ENCODE measurements at regions not wholly inside any gene's neighbourhood (a gene's known extent, or its start where the extent isn't known, plus 50 kb on each side); places are given as distances from the start of the nearest gene placed in this dataset.

DNA sequence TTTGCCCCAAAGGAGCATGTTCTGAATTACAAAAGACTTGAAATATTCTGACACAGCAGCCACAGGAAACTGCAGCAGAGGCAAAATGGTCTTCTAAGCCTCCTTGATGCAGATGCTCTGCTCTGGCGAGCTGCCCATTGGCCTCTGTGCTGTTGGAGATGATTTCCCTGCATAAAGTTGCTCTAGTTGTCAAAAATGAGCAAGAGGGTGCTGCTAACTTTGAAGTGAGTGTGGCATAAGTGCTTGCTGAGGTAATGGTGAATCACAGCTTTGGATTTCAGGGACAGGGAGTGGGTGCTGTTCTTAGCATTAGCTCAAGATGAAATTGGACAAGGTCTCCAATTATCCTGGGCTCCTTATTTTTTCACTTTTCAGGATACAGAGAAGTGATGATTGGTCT is 435.4 kb downstream of the TMEM135 start:
- Histone ChIP-seq H3K27me3 (no peaks in the 10 kb centered on the region), H3K4me1 (no peaks in the 10 kb centered on the region), H3K9me3 (no peaks in the 10 kb centered on the region), H3K36me3 (no peaks in the 10 kb centered on the region), H3K4me3 (no peak overlapping the region), H3K27ac (no peak overlapping the region)
- TF ChIP-seq CTCF (IDR thresholded peaks at IDR 0.05) (no peak), POLR2AphosphoS5 (IDR thresholded peaks at IDR 0.05; ENCODE audit: insufficient read depth in 1 of 2, low read depth in 1 of 2) (no peak), POLR2A (IDR thresholded peaks at IDR 0.05) (no peak)
- intact Hi-C loops (cut with DNase I) = no loop called here
- no peak for DNase-seq (ENCODE audit: extremely low spot score in 2 of 2)

GRCh38 chr11:87466223-87466622 is 428.5 kb downstream of the TMEM135 start:
- Histone ChIP-seq H3K27ac (no peak overlapping the region), H3K4me1 (no peaks in the 10 kb centered on the region), H3K4me3 (no peak overlapping the region), H3K9me3 (no peaks in the 10 kb centered on the region), H3K27me3 (no peaks in the 10 kb centered on the region), H3K36me3 (no peaks in the 10 kb centered on the region)
- DNase-seq (ENCODE audit: extremely low spot score in 2 of 2) = no peak
- no peak for TF ChIP-seq CTCF (IDR thresholded peaks at IDR 0.05)
- TF ChIP-seq POLR2A (IDR thresholded peaks at IDR 0.05) = no peak
- peak in 1 of 2 donors; percentile 54 for TF ChIP-seq POLR2AphosphoS5 (IDR thresholded peaks at IDR 0.05; ENCODE audit: insufficient read depth in 1 of 2, low read depth in 1 of 2)
- intact Hi-C loops (cut with DNase I) = no loop called here

DNA sequence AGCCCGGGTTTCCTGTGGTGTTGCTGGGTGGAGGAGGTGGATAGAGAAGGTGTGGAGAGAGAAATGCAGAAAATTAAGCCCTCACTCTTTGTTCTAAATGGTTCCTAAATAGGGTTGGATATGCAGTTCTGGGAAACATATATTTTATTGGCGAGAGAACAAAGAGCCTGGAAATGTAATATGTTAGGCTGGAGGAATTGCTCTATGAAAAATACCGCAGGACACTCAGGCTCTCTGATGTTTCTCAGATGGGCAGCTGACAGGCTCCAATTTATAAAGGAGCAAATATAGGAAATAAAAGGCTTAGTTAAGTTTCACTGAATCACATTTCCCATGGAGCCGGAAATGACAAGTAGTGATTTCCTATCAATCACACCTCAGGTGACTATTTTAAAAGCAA is 428.0 kb downstream of the TMEM135 start:
- no peaks in the 10 kb centered on the region for H3K27me3 ChIP-seq
- H3K9me3 ChIP-seq = no peaks in the 10 kb centered on the region
- no peak for TF ChIP-seq CTCF (IDR thresholded peaks at IDR 0.05)
- TF ChIP-seq POLR2A (IDR thresholded peaks at IDR 0.05) = no peak
- TF ChIP-seq POLR2AphosphoS5 (IDR thresholded peaks at IDR 0.05; ENCODE audit: insufficient read depth in 1 of 2, low read depth in 1 of 2) = no peak
- no peak for DNase-seq (ENCODE audit: extremely low spot score in 2 of 2)
- H3K36me3 ChIP-seq = no peaks in the 10 kb centered on the region
- intact Hi-C loops (cut with DNase I) = no loop called here
- H3K4me1 ChIP-seq = no peaks in the 10 kb centered on the region
- peak overlapping the region; percentile 13 for H3K27ac ChIP-seq
- H3K4me3 ChIP-seq = no peak overlapping the region

DNA sequence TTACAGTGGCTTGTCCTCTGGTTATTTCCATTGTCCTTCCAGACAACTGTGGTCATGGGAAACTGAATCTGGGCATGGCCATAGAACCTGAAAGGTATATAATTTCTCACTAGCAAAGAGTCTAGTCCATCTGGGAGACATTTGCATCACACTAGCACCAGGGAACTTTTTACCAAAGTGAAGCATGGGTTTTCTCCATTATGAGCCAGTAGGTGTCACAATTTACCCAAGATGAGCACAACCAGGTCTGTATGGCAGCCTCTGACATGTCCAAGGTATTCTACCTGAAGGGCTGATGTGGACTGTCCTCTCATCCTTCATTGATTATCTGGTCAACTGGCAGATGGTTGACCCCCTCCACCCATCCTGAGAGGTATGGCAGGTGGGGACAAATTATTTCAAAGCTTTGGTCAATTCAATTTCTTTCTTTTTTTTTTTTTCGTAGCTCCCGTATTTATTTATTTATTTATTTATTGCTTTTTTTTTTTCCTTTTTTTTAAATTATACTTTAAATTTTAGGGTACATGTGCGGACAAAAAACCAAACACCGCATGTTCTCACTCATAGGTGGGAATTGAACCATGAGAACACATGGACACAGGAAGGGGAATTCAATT is 425.9 kb downstream of the TMEM135 start:
- Histone ChIP-seq H3K27me3 (no peaks in the 10 kb centered on the region), H3K36me3 (no peaks in the 10 kb centered on the region), H3K27ac (no peak overlapping the region), H3K4me3 (no peak overlapping the region), H3K9me3 (no peaks in the 10 kb centered on the region), H3K4me1 (no peaks in the 10 kb centered on the region)
- DNase-seq (ENCODE audit: extremely low spot score in 2 of 2) = no peak
- no peak for TF ChIP-seq POLR2AphosphoS5 (IDR thresholded peaks at IDR 0.05; ENCODE audit: insufficient read depth in 1 of 2, low read depth in 1 of 2)
- TF ChIP-seq CTCF (IDR thresholded peaks at IDR 0.05) = no peak
- no peak for TF ChIP-seq POLR2A (IDR thresholded peaks at IDR 0.05)
- intact Hi-C loops (cut with DNase I) = no loop called here

- Histone ChIP-seq H3K36me3 (no peaks in the 10 kb centered on the region), H3K27ac (no peak overlapping the region), H3K27me3 (no peaks in the 10 kb centered on the region), H3K4me1 (no peaks in the 10 kb centered on the region), H3K9me3 (no peaks in the 10 kb centered on the region), H3K4me3 (no peak overlapping the region)
- no peak for DNase-seq (ENCODE audit: extremely low spot score in 2 of 2)
- intact Hi-C loops (cut with DNase I) = no loop called here
- TF ChIP-seq POLR2A (IDR thresholded peaks at IDR 0.05) (no peak), POLR2AphosphoS5 (IDR thresholded peaks at IDR 0.05; ENCODE audit: insufficient read depth in 1 of 2, low read depth in 1 of 2) (no peak), CTCF (IDR thresholded peaks at IDR 0.05) (no peak)
Observed at GRCh38 chr11:87462171-87462570, 424.4 kb downstream of the TMEM135 start.

Data from vagina (tissue), 2 donors.